ENCODE measurements at regions not wholly inside any gene's neighbourhood (a gene's known extent, or its start where the extent isn't known, plus 50 kb on each side); places are given as distances from the start of the nearest gene placed in this dataset.

DNA sequence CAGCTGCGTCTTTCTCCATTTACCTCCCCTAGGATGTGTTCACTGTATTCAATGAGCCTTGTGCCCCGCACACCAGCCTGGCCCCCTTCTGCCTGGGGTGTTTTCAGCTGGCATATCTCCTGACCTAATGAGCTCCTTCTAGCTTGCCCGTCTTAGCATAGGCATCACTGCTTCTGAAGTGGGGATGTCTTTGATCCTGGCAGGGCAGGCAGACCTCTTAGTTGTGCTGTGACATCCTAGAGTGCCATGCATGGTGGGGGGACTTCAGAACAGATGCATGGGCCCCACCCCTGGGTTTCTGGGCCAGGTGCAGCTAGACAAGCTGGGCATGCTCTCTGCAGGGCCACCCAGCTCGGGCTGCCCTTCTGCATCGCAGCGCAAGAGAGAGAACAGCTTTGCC lies 172.7 kb downstream of the GADD45G start:
- no peak overlapping the region for H3K4me3 ChIP-seq (ENCODE audit: low read depth, low read length, poor library complexity, severe bottlenecking)
- H4K20me1 ChIP-seq (ENCODE audit: insufficient read depth, low read length), result no peaks in the 10 kb centered on the region
- H3F3A ChIP-seq (ENCODE audit: insufficient read depth, low read length), result no peaks in the 10 kb centered on the region
- no peak overlapping the region for H3K27ac ChIP-seq (ENCODE audit: low read depth, low read length, poor library complexity, severe bottlenecking)
- H3K27me3 ChIP-seq (ENCODE audit: insufficient read depth, low read length), result no peaks in the 10 kb centered on the region
- H3K4me2 ChIP-seq (ENCODE audit: low read length), result no peak overlapping the region
- no peaks in the 10 kb centered on the region for H3K79me2 ChIP-seq (ENCODE audit: insufficient read depth, low read length)
- H3K4me1 ChIP-seq (ENCODE audit: insufficient read depth, low read length, severe bottlenecking), result no peaks in the 10 kb centered on the region
- H3K9me3 ChIP-seq (ENCODE audit: low read length), result no peaks in the 10 kb centered on the region
- H3K9me2 ChIP-seq (ENCODE audit: low read depth, low read length), result no peaks in the 10 kb centered on the region
- H3K9ac ChIP-seq (ENCODE audit: low read length), result no peak overlapping the region
- H3K36me3 ChIP-seq (ENCODE audit: insufficient read depth, low read length), result no peaks in the 10 kb centered on the region
- no peak overlapping the region for H2AFZ ChIP-seq (ENCODE audit: low read length)
- TF ChIP-seq EZH2 (IDR thresholded peaks at IDR 0.05; ENCODE audit: borderline replicate concordance, low read length), result no peak
- TF ChIP-seq, protein P1, sequence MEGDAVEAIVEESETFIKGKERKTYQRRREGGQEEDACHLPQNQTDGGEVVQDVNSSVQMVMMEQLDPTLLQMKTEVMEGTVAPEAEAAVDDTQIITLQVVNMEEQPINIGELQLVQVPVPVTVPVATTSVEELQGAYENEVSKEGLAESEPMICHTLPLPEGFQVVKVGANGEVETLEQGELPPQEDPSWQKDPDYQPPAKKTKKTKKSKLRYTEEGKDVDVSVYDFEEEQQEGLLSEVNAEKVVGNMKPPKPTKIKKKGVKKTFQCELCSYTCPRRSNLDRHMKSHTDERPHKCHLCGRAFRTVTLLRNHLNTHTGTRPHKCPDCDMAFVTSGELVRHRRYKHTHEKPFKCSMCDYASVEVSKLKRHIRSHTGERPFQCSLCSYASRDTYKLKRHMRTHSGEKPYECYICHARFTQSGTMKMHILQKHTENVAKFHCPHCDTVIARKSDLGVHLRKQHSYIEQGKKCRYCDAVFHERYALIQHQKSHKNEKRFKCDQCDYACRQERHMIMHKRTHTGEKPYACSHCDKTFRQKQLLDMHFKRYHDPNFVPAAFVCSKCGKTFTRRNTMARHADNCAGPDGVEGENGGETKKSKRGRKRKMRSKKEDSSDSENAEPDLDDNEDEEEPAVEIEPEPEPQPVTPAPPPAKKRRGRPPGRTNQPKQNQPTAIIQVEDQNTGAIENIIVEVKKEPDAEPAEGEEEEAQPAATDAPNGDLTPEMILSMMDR (IDR thresholded peaks at IDR 0.05; ENCODE audit: low read length), result no peak

DNA sequence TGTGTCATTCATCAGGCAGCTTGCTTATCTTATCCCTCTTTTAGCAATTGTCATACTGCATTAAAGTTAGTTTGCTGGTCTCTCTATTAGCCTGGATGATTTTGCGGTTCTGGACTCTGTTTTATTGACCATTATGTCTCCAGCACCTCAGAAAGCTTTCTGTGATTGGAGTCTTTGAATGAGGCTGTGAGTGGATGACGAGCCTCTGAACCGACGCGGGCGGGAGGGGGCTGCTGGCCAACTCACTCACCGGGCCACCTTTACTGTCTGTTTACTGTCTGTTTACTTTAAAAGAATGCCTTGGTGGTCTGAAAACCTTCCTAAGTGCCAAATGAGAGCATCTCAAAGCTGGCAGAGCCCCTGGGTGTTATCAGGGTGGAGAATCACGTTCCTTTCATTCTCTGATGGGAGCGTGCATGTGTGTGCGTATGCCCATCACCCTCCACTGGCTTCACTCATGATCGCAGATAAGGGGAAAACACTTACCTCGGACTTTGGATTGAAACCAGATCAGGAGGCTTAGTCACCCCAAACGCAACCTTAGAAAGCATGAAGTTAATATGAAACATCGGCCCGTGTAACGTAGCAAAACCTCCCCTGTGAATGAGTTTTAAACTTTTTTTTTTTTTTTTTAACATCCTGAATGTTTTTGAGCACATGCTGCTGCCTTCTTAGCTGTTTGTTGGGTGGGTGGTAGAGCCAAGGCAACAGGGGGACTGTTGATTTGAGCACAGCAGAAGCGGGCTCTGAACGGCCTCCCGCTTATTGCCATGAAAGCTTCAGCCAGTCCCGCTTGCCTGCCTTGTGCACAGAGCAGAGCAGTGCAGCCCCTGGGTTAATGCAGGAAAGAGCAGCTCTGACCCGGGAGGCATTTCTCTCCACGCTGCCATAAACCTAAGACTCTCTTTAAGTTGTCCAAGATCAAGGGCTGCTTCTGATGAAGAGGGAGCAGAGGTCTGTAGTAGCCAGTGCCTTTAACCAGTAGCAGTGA lies 173.6 kb downstream of the GADD45G start:
- Histone ChIP-seq H3K36me3 (ENCODE audit: insufficient read depth, low read length) (no peaks in the 10 kb centered on the region), H2AFZ (ENCODE audit: low read length) (no peak overlapping the region), H4K20me1 (ENCODE audit: insufficient read depth, low read length) (no peaks in the 10 kb centered on the region), H3F3A (ENCODE audit: insufficient read depth, low read length) (no peaks in the 10 kb centered on the region), H3K9ac (ENCODE audit: low read length) (no peak overlapping the region), H3K4me2 (ENCODE audit: low read length) (no peak overlapping the region), H3K4me1 (ENCODE audit: insufficient read depth, low read length, severe bottlenecking) (no peaks in the 10 kb centered on the region), H3K27me3 (ENCODE audit: insufficient read depth, low read length) (no peaks in the 10 kb centered on the region), H3K79me2 (ENCODE audit: insufficient read depth, low read length) (no peaks in the 10 kb centered on the region), H3K9me2 (ENCODE audit: low read depth, low read length) (no peaks in the 10 kb centered on the region), H3K27ac (ENCODE audit: low read depth, low read length, poor library complexity, severe bottlenecking) (no peak overlapping the region), H3K9me3 (ENCODE audit: low read length) (no peaks in the 10 kb centered on the region), H3K4me3 (ENCODE audit: low read depth, low read length, poor library complexity, severe bottlenecking) (no peak overlapping the region)
- TF ChIP-seq EZH2 (IDR thresholded peaks at IDR 0.05; ENCODE audit: borderline replicate concordance, low read length), result no peak
- TF ChIP-seq, protein P1 (IDR thresholded peaks at IDR 0.05; ENCODE audit: low read length), result no peak

DNA sequence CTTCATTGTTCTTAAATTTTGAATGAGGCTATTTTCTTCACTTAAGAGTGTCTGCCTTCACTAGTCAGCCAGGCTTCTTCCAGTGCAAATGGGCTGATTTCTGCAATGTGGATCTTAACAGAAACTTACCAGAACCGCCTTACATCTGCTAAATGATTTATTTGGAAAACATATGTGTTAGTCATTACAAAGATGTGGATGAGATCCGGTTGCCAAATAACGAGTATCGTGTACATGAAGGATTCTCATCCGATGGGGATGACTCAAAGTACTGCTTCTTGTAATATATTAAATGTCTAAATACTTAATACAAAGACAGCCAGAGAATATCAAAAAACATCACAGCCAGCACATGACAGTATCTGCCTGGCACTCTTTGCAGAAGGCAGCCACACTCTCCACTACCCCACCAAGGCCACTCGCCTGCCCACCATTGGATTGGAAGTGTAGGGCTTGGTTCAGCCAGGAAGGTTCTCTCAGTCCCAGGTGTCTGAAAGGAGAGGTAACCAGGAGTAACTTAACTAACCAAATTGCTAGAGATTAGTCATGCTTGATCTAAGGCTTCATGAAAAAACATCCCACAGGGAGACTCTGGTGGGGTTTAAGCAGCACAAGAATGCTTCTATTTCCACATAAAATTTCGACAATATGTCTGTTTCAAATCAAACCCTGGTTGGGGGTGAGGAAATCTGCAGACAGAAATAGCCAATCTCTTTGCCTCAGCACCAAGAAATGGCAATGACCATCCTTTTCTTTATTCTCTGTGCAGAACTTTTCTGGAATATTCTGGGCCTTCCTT lies 174.8 kb downstream of the GADD45G start:
- no peak overlapping the region for H3K4me2 ChIP-seq (ENCODE audit: low read length)
- no peak overlapping the region for H3K27ac ChIP-seq (ENCODE audit: low read depth, low read length, poor library complexity, severe bottlenecking)
- H3K9ac ChIP-seq (ENCODE audit: low read length), result no peak overlapping the region
- no peaks in the 10 kb centered on the region for H3K9me2 ChIP-seq (ENCODE audit: low read depth, low read length)
- no peak overlapping the region for H2AFZ ChIP-seq (ENCODE audit: low read length)
- TF ChIP-seq, protein P1 (IDR thresholded peaks at IDR 0.05; ENCODE audit: low read length), result no peak
- no peak for TF ChIP-seq EZH2 (IDR thresholded peaks at IDR 0.05; ENCODE audit: borderline replicate concordance, low read length)
- H3K4me3 ChIP-seq (ENCODE audit: low read depth, low read length, poor library complexity, severe bottlenecking), result no peak overlapping the region
- H4K20me1 ChIP-seq (ENCODE audit: insufficient read depth, low read length), result no peaks in the 10 kb centered on the region
- H3F3A ChIP-seq (ENCODE audit: insufficient read depth, low read length), result no peaks in the 10 kb centered on the region
- no peaks in the 10 kb centered on the region for H3K79me2 ChIP-seq (ENCODE audit: insufficient read depth, low read length)
- no peaks in the 10 kb centered on the region for H3K27me3 ChIP-seq (ENCODE audit: insufficient read depth, low read length)
- H3K9me3 ChIP-seq (ENCODE audit: low read length), result no peaks in the 10 kb centered on the region
- H3K4me1 ChIP-seq (ENCODE audit: insufficient read depth, low read length, severe bottlenecking), result no peaks in the 10 kb centered on the region
- H3K36me3 ChIP-seq (ENCODE audit: insufficient read depth, low read length), result no peaks in the 10 kb centered on the region

Measured in OCI-LY1 (cell line).